CD14-positive monocyte (primary cell): ENCODE measurements at regions not wholly inside any gene's neighbourhood (a gene's known extent, or its start where the extent isn't known, plus 50 kb on each side); places are given as distances from the start of the nearest gene placed in this dataset.

ENCODE experiments used
- DNase-seq, 3 donors: peaks; one replicate each; pipeline ENCODE4 v3.0.0-alpha.2; 2011 to 2022
- H2AFZ ChIP-seq: 2 replicates; pipeline ENCODE4 v1.6.0; 2012; ENCODE audit warnings: mild to moderate bottlenecking, low read depth, low read length, inconsistent platforms; ENCODE audit not compliant: insufficient read depth, poor library complexity, severe bottlenecking
- H3K27ac ChIP-seq, 2 donors: 1 replicate in 1 of 2; 2 replicates in 1 of 2; pipeline ENCODE4 v1.5.1; 2012 to 2013; ENCODE audit warnings: low read length in 2 of 2, control low read depth in 1 of 2, inconsistent platforms in 1 of 2, low read depth in 1 of 2, mild to moderate bottlenecking in 1 of 2
- H3K27me3 ChIP-seq, 2 donors: one replicate each; pipeline versions ENCODE4 v1.6.0 to v1.6.1; 2011 to 2013; ENCODE audit warnings: low read length in 2 of 2; ENCODE audit not compliant: control insufficient read depth in 2 of 2, insufficient read depth in 2 of 2
- H3K36me3 ChIP-seq, 2 donors: replicated peaks in 1 of 2; 1 replicate in 1 of 2; 2 replicates in 1 of 2; pipeline versions ENCODE4 v1.5.1 to v1.6.1; 2012 to 2013; ENCODE audit warnings: low read length in 2 of 2, control low read depth in 1 of 2, inconsistent platforms in 1 of 2, mild to moderate bottlenecking in 1 of 2; ENCODE audit not compliant: insufficient read depth in 2 of 2, control insufficient read depth in 1 of 2
- H3K4me1 ChIP-seq, 2 donors: 1 replicate in 1 of 2; 2 replicates in 1 of 2; pipeline versions ENCODE4 v1.5.1 to v1.6.1; 2012 to 2013; ENCODE audit warnings: low read length in 2 of 2, control low read depth in 1 of 2, inconsistent platforms in 1 of 2, mild to moderate bottlenecking in 1 of 2, moderate library complexity in 1 of 2; ENCODE audit not compliant: insufficient read depth in 2 of 2, control insufficient read depth in 1 of 2
- H3K4me2 ChIP-seq: replicated peaks from 2 replicates; pipeline ENCODE3; 2012; ENCODE audit warnings: low read length, moderate library complexity, mild to moderate bottlenecking; ENCODE audit not compliant: poor library complexity, severe bottlenecking; ENCODE audit errors: extremely low read depth
- H3K4me3 ChIP-seq, 3 experiments: fragments of 200-600 bp in 1 of 3; sonication (generic) in 1 of 3; replicated peaks in 1 of 3; 1 replicate in 2 of 3; 2 replicates in 1 of 3; pipeline ENCODE4 v1.5.1; 2011 to 2013; ENCODE audit warnings: low read length in 3 of 3, mild to moderate bottlenecking in 3 of 3, control low read depth in 2 of 3, low read depth in 2 of 3, inconsistent platforms in 1 of 3, moderate library complexity in 1 of 3
- H3K79me2 ChIP-seq: 2 replicates; pipeline ENCODE4 v1.6.0; 2012; ENCODE audit warnings: mild to moderate bottlenecking, control low read depth, inconsistent platforms, low read length, moderate library complexity; ENCODE audit not compliant: insufficient read depth
- H3K9ac ChIP-seq: 2 replicates; pipeline ENCODE4 v1.6.0; 2017; ENCODE audit warnings: low read length, mild to moderate bottlenecking; ENCODE audit not compliant: insufficient read depth, poor library complexity, severe bottlenecking
- H3K9me3 ChIP-seq, 2 donors: replicated peaks in 1 of 2; 1 replicate in 1 of 2; 2 replicates in 1 of 2; pipeline versions ENCODE4 v1.5.1 to v1.6.1; 2012 to 2013; ENCODE audit warnings: low read length in 2 of 2, control low read depth in 1 of 2; ENCODE audit not compliant: control insufficient read depth in 1 of 2, insufficient read depth in 1 of 2
- H4K20me1 ChIP-seq: 2 replicates; pipeline ENCODE4 v1.6.0; 2012; ENCODE audit warnings: mild to moderate bottlenecking, low read length, control low read depth, moderate library complexity; ENCODE audit not compliant: insufficient read depth
- H3K27ac Mint-ChIP-seq, 7 donors: one replicate each; pipeline ENCODE4 v1.8.0; 2020; ENCODE audit warnings: mild to moderate bottlenecking in 7 of 7, mixed read lengths in 7 of 7, moderate library complexity in 6 of 7, inconsistent platforms in 2 of 7
- H3K27me3 Mint-ChIP-seq, 3 donors: one replicate each; pipeline ENCODE4 v1.8.0; 2021 to 2022; ENCODE audit warnings: low read depth in 3 of 3, mild to moderate bottlenecking in 3 of 3, mixed read lengths in 3 of 3, moderate library complexity in 3 of 3, inconsistent platforms in 1 of 3
- H3K36me3 Mint-ChIP-seq, 2 donors: one replicate each; pipeline ENCODE4 v1.8.0; 2020; ENCODE audit warnings: mixed read lengths in 2 of 2, inconsistent platforms in 1 of 2, mild to moderate bottlenecking in 1 of 2
- H3K4me1 Mint-ChIP-seq: one replicate; pipeline ENCODE4 v1.8.0; 2020; ENCODE audit warnings: mild to moderate bottlenecking, mixed read lengths
- H3K4me3 Mint-ChIP-seq, 2 donors: one replicate each; pipeline ENCODE4 v1.8.0; 2020; ENCODE audit warnings: mild to moderate bottlenecking in 2 of 2, mixed read lengths in 2 of 2, moderate library complexity in 1 of 2
- H3K9me3 Mint-ChIP-seq, 7 donors: one replicate each; pipeline ENCODE4 v1.8.0; 2020 to 2022; ENCODE audit warnings: mixed read lengths in 7 of 7, mild to moderate bottlenecking in 6 of 7, moderate library complexity in 6 of 7, inconsistent platforms in 2 of 7
- WGBS: methylation state at CpG from one replicate; pipeline ENCODE4 v1.1.5; 2013; ENCODE audit warnings: missing lambda C conversion rate; ENCODE audit not compliant: insufficient coverage; 5-methylcytosine and 5-hydroxymethylcytosine counted together
- intact Hi-C, 2 donors: fragments of 100-400 bp; cut with micrococcal nuclease; formaldehyde crosslinking; loops; one replicate each; pipeline versions ENCODE4 v1.15.0 to v1.15.1; 2023
- TF ChIP-seq, protein P1 (sequence below): fragments of 200-600 bp; IDR thresholded peaks from one replicate; pipeline ENCODE4 v1.8.0; 2022; ENCODE audit warnings: antibody characterized with exemption, mild to moderate bottlenecking

DNA sequence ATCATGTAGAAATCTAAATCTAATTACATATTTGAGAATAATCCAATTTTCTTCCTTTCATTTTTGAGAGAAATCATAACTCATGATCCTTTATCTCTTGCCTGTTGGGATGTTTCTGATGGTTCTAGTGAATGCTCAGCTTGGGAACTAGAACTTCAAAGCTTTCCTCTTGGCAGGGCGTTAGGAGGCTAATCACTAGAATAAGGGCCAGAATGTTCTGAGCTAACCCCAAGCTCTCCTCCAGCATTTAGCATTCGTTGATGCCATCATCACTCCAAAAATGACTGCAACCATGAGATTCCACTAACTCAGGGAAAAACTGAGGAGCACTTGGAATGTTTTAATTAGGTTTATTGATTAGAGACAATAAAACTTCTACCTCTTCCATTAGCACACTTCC is 93.9 kb upstream of the DPT start:
- Histone ChIP-seq H4K20me1 (no peaks in the 10 kb centered on the region), H3K4me1 (no peaks in the 10 kb centered on the region), H3K79me2 (no peaks in the 10 kb centered on the region), H3K27ac (no peak overlapping the region), H2AFZ (no peak overlapping the region), H3K4me2 (no peak overlapping the region), H3K36me3 (no peaks in the 10 kb centered on the region), H3K9ac (no peak overlapping the region), H3K4me3 (no peak overlapping the region), H3K27me3 (no peaks in the 10 kb centered on the region), H3K9me3 (no peaks in the 10 kb centered on the region)
- no peaks in the 10 kb centered on the region for H3K27me3 Mint-ChIP-seq
- H3K9me3 Mint-ChIP-seq: peaks cover 0 to 5% (median 0%) of the 10 kb centered on the region in 7 donors
- H3K36me3 Mint-ChIP-seq: no peaks in the 10 kb centered on the region
- WGBS: no CpG with 5 or more reads among the region's 2 CpGs
- intact Hi-C loops: no loop called here
- no peak for DNase-seq
- TF ChIP-seq, protein P1, sequence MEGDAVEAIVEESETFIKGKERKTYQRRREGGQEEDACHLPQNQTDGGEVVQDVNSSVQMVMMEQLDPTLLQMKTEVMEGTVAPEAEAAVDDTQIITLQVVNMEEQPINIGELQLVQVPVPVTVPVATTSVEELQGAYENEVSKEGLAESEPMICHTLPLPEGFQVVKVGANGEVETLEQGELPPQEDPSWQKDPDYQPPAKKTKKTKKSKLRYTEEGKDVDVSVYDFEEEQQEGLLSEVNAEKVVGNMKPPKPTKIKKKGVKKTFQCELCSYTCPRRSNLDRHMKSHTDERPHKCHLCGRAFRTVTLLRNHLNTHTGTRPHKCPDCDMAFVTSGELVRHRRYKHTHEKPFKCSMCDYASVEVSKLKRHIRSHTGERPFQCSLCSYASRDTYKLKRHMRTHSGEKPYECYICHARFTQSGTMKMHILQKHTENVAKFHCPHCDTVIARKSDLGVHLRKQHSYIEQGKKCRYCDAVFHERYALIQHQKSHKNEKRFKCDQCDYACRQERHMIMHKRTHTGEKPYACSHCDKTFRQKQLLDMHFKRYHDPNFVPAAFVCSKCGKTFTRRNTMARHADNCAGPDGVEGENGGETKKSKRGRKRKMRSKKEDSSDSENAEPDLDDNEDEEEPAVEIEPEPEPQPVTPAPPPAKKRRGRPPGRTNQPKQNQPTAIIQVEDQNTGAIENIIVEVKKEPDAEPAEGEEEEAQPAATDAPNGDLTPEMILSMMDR: no peak
- H3K4me3 Mint-ChIP-seq: no peak overlapping the region
- H3K4me1 Mint-ChIP-seq: no peaks in the 10 kb centered on the region
- no peak overlapping the region for H3K27ac Mint-ChIP-seq

DNA sequence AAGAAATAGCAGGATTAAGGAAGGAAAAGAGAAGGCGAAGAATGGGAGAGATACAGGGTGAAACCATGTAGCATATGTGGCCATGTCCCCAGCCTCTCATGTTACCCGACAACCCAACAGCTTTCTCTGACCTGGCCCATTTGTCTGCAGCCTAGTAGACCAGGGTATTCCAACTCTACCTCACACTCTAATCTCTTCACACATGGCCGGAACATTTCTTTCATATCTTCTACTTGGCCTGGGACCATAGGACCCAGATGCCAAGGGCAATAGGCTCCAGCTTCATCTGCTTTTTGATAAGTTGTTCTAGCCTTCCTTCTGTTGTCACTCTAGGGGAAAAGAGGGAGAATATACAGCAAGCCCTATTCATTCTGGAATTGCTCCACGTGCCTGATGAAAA is 95.0 kb upstream of the DPT start:
- Histone ChIP-seq H3K27ac (no peak overlapping the region), H3K9ac (no peak overlapping the region), H2AFZ (no peak overlapping the region), H3K36me3 (no peaks in the 10 kb centered on the region), H3K9me3 (no peaks in the 10 kb centered on the region), H3K27me3 (no peaks in the 10 kb centered on the region), H3K79me2 (no peaks in the 10 kb centered on the region), H3K4me1 (no peaks in the 10 kb centered on the region), H3K4me3 (no peak overlapping the region), H4K20me1 (no peaks in the 10 kb centered on the region), H3K4me2 (no peak overlapping the region)
- Mint-ChIP-seq H3K9me3 (peaks cover 0 to 5% (median 0%) of the 10 kb centered on the region in 7 donors), H3K27ac (no peak overlapping the region), H3K27me3 (no peaks in the 10 kb centered on the region), H3K36me3 (no peaks in the 10 kb centered on the region), H3K4me1 (no peaks in the 10 kb centered on the region), H3K4me3 (no peak overlapping the region)
- TF ChIP-seq, protein P1: no peak
- no peak for DNase-seq
- intact Hi-C loops: no loop called here
- WGBS: 94% methylated on average over 2 of the region's 4 CpGs
